ENCODE measurements at regions not wholly inside any gene's neighbourhood (a gene's known extent, or its start where the extent isn't known, plus 50 kb on each side); places are given as distances from the start of the nearest gene placed in this dataset.

GRCh38 chr1:62955666-62956065, 171.7 kb downstream of the ATG4C start:
- no peak overlapping the region for H3K27ac ChIP-seq
- no peak for TF ChIP-seq CTCF (conservative IDR thresholded peaks at IDR 0.05)

- TF ChIP-seq CTCF (conservative IDR thresholded peaks at IDR 0.05) = no peak
- H3K27ac ChIP-seq = no peak overlapping the region
These were observed 178.3 kb downstream of the ATG4C start for GRCh38 chr1:62962014-62962812.

- peak; percentile 62 for TF ChIP-seq CTCF (conservative IDR thresholded peaks at IDR 0.05)
- no peak overlapping the region for H3K27ac ChIP-seq
These were observed 179.2 kb downstream of the ATG4C start for GRCh38 chr1:62962901-62963776.

GRCh38 chr1:62964141-62964540, 180.2 kb downstream of the ATG4C start:
- H3K27ac ChIP-seq = no peak overlapping the region
- no peak for TF ChIP-seq CTCF (conservative IDR thresholded peaks at IDR 0.05)

GRCh38 chr1:62967031-62967430, 183.1 kb downstream of the ATG4C start:
- no peak for TF ChIP-seq CTCF (conservative IDR thresholded peaks at IDR 0.05)
- no peak overlapping the region for H3K27ac ChIP-seq

GRCh38 chr1:62977366-62977765, 193.4 kb downstream of the ATG4C start:
- TF ChIP-seq CTCF (conservative IDR thresholded peaks at IDR 0.05) = no peak
- H3K27ac ChIP-seq = no peak overlapping the region

- TF ChIP-seq CTCF (conservative IDR thresholded peaks at IDR 0.05) = no peak
- no peak overlapping the region for H3K27ac ChIP-seq
These were observed 194.8 kb downstream of the ATG4C start for GRCh38 chr1:62978741-62979140.
